GM21381 (cell line): ENCODE measurements at regions not wholly inside any gene's neighbourhood (a gene's known extent, or its start where the extent isn't known, plus 50 kb on each side); places are given as distances from the start of the nearest gene placed in this dataset.

Source experiments
- ATAC-seq: cut with Tn5 transposase; IDR thresholded peaks from one replicate; pipeline ENCODE4 v1.9.1; 2021; ENCODE audit warnings: mild to moderate bottlenecking, moderate library complexity; ENCODE audit not compliant: unreplicated experiment

DNA sequence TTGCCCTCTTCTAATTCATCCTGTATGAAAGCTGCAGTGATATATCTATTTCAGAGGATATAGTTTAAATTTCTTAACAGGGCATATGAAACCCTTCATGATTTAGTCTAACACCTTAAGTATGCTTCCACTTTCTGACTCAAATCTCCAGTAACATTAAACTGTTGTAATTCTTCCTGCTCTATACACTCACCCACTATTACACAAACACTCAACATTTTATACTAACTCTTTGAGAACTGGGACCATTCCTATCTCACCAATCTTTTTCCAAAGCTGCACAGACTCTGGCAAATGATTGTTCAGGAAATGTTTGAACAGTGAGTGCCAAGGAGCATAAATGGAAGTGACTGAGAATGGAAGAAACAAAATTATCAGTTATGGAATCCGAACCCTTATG, 560.4 kb upstream of the DPPA4 start:
- no peak for ATAC-seq

DNA sequence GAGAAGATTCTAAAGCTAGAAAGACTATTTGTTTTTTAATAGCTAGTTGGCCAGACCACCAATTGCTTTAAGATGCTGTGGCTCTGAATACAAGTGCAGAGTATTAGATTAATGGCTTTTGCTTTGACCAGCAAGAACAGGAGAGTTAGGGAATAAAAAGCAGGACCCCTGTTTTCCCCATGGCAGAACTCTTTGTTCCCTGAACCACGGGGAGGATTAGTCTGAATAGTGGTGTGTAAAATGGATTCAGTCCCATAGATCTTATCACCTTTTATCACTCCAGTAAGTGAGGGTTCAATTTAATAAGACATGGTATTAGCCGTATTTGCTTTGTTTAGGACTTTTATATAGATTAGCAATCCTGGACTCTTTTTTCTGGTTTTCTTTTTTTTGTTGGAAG, 562.6 kb upstream of the DPPA4 start:
- no peak for ATAC-seq

DNA sequence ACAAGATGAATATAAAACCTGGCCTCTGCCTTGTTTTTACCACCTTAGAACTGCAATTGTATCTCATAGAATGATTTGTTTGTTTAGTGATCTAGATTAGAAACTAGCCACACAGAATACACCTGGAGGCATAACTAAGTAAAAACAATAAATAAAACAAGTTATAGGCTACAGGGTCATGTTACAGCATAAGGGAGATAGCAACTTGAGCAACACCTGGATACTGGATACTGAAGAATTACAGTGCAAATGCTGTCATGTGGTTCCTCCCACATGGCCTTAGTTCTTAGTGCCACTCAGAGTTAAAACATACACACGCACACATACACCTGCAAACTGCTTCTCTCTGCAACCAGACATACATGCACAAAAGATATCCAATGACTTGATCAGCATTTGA, 563.4 kb upstream of the DPPA4 start:
- ATAC-seq: no peak

DNA sequence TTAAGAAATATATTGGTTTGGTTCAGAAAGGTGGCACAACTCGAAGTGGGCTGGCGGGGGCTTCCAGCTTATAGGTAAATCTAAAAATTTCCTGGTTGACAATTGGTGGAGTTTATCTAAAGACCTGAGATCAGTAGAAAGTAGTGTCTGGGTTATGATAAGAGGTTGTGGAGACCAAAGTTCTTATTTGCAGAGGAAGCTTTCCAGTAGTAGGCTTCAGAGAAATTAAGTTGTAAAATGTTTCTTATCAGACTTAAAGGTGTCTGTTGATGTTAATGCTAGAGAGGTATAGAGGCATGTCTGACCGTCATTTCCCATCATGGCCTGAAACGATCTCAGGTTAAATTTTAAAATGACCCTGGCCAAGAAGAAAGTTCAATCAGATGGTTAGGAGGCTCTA, 565.2 kb upstream of the DPPA4 start:
- no peak for ATAC-seq

DNA sequence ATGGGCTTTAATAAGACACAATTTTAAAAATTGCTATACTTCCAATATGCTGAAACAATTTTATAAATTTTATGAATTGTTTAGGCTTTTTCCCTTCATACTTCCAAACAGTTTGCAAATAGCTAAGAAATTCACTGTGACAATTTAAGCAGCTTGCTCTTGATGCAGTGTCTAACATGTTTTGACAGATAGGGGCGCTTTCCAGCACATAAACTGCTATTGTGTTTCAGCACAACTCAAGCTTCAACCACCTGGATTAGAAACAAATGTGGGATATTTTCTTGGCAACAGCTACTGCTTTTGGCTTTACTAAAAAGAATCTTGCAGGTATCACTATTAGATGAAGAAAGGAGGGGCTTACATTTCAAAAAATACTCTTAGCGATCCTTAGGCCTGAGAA, 565.8 kb upstream of the DPPA4 start:
- ATAC-seq: no peak

DNA sequence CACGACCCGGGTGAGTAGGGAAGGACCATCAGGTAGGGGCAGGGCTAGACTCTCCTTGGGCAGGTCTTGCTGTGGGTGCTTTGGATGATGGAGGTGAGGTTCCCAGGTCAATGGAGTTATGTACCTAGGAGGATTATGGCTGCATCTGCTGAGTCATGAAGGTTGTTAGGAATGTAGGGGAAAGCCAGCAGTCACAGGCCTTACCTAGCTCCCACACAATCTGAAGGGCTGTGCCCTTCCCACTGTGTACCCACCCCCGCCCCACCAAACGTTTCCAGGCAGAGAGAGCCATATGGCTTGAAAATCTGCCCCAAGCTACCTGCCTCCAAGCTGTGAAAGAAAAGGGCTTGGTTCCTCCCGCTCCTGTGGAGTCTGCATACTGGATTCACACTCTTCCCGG, 573.4 kb upstream of the DPPA4 start:
- ATAC-seq: no peak

DNA sequence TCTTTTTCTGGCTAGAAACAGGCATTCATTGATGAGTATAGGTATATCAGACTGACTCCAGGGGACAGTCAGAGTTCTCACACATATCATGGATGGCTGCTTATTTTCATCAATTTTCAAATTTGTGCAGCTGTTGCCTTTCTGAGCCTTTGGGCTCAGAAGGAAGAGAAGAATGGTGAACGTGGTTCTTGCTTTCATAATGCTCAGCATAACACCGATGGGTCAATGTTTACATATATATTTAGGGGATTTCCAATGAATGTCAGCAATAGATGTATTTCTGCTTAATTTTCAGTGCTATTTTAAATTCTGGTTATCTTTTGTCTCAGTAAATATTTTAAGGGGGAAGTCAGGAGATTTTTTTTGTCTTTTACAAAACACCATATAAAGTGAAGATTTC, 581.4 kb upstream of the DPPA4 start:
- ATAC-seq: no peak

DNA sequence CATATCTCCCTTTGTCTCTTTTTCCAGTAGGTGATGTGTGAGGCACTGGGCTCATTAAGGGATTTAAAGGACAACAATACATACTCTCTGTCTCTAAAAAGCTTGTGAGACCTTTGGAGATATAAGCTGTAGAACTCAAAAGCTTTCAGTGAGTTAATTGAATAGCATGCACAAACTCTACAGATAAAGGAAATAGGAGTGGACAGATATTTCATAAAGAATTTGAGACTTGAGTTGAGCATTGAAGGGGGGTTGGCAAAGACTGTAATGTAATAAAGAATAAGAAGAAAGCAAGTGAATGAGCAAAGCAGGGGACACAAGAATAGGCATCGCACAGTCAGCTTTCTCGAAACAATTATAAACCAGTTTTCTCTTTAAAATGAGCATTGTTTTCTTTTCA, 583.4 kb upstream of the DPPA4 start:
- ATAC-seq: no peak

DNA sequence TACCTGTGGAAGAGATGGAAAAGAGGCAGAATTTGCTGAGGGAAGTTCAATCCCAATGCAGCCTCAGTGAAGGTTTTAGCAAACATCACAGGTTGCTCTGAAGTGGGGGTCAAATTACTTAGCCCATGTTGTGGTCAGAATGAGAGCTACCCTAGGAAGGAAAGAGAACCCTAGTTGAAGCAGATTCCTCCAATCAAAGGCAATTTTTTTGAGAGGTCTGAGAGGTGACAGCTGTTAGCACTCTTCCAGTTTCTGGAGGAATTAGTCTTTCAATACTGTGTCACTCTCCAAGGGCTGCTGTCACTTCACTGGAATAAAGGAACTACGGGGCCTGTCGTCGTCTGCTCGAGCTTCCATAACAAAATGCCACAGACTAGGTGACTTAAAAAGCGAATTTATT, 584.2 kb upstream of the DPPA4 start:
- ATAC-seq: no peak

DNA sequence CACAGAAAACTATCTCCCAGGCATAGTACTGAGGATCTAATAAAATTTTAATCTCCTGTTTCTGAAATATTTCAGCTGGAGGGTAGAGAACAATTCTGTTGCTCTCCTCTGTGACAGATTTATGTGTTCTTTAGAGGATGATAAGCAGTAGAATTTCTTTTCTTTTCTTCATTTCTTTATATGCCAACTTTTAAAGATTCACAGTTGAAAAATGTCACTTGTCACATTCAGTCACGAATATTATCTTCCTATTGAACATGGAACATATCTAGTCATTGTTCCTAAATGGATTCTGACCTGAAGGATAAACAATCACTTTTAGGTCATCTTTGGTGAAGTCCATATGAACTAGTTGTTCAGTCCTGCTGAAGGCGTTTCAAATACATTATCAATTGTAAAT, 585.5 kb upstream of the DPPA4 start:
- ATAC-seq: no peak

DNA sequence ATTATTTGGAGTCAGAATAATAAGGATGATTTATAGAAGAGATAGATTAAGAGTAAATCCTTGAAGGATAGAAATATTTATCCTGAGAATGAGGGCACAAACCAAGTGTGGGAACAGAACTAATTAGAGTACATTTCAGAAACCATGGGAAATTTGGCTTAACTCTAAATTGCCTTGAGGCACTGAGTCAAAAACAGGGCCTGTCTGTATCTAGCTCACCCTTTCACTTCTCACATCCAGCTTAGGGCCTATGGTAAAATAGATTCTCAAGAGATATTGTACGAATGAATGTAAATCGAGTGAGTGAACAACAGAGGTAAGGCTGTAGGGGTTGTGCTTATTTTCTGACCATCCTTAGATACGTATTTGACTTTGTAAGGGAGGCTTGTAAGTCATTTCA, 586.1 kb upstream of the DPPA4 start:
- no peak for ATAC-seq

DNA sequence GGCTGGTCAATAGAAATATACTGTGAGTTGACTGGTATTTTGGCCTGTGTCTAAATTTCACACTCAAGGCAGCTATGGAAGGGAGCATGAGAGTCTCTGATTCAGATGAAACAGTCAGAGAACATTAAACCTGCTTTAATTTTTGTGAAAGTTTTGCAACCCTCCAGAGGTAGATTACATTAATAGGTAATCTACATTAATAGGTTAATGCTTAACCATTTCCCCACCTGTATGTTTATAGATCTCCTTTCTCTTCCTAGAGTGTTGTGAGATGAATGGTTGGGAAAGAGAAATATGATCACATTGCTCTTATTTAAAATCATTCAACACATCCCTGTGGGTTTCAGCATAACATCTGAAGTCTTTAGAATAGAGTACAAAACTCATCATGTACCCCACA, 586.9 kb upstream of the DPPA4 start:
- ATAC-seq: no peak

DNA sequence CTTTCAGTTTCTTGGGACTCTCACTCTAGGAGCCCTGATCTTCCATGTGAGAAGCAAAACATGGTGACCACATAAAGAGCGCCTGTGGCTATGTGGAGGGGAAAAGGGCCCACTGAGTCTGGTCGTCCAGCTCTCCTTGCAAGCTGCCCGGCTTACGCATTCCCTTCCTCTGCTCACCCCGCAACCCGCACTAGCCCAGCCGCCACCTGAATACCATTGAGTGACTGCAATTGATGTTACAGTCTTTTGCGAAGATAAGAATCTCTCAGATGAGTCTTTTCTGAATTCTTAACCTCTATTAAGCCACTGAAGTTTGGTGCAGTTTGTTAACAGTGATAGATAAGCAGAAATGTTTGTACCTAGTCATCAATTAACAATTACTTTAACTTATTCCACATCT, 589.0 kb upstream of the DPPA4 start:
- no peak for ATAC-seq

DNA sequence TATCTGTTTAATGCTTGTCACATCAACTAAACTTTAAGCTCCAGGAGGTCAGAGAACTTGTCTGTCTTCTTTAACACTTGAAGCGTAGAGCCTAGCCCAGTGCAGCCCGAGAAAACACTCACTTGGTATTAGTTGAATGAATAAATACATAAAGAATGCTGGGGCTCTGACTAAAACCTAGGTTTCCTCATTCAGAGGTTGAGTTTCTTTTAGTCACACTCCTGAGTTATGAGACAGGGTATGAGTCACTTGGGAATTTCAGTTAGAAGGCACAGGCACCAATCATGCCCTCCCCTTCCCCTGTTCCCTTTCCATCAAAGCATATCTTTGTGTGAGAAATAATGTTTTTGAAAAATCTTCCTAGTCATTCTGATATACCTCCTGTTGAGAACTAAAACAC, 589.8 kb upstream of the DPPA4 start:
- ATAC-seq: no peak

DNA sequence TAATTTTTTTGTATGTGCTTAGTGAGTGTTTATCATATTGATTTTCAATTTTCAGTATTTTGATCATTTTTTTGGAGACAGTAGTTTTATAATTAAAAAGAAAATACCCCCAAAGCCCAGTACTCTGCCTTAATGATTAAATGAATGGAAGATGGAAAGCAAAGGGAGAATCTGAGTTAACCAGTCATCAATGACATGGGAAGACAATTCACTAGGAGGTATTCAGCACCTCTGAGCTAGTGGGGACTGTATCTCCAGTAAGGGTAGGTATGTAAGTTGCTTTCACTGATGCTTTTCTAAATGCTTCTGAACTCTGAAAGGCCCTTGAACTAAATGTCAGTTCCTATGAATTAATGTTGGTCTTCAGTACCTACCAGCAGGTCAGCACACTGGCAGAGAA, 590.4 kb upstream of the DPPA4 start:
- no peak for ATAC-seq

DNA sequence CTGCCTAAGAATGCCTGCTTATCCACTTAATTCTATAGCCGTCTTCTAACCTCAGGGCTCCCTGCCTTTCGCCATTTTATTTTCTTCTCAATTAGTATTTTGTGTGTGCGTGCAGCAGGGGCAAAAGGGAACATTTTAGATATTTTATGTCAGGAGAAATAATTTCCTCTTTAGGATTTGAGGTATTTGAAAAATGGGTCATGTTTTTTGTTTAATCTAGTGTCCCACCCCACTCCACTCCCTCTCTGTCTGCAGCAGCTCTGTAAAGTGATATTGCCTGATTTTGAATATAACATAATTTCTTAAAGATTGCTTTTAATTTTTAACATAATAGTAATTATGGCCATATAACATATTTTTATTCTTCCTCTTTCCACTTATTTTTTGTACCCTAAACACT, 593.2 kb upstream of the DPPA4 start:
- no peak for ATAC-seq

DNA sequence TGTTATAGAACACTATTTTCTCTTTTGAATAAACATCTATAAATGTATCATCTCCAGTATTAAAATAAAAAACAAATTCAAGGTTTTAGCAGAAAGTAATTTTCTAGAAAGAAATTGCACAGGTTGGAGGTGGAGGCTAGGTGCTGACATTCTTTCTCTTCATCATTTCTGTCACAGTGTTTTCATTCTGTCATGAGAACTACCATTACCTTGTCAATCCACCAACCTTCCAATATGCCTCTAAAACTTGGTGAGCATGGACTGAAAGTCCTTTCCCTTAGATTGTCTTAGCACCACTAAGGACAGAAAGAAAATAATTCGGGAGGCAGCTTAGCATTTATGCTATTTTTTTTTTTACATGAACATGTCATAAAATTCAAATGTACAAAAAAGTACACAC, 596.2 kb upstream of the DPPA4 start:
- ATAC-seq: no peak

DNA sequence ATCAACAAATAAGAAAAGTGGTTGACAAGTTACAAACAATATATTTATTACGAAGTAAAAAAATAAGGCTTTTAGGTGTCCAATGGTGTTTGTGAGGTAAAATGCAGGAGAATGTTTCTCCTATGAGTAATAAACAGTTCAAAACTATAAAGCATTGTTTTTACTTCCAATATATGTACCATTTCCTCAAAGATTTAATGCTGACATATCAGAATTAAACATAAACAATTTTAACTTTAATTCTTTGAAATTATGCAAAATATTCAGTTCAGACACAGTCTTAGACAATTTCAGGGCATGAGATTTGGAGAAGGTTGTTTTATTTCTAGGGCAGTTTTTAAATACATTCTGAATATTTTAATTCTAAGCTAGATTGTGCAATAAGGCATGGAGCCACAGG, 602.5 kb upstream of the DPPA4 start:
- no peak for ATAC-seq

DNA sequence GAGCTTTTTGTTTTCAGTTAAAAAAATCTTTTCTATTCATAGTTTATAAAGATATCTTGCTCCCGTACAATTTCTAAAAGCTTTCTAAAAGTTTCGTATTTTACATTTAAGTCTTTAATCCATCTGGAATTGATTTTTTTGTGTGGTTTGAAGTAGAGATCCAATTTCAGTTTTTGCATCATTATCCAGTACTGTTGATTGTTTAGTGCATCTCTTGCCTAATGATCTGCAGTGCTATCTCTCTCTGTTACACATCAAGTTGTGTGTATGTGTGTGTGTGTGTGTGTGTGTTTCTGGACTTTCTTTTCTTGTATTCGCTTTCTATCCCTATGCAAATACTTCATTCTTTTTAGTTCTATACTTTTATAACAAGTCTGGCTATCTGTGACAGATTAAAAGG, 605.8 kb upstream of the DPPA4 start:
- no peak for ATAC-seq

DNA sequence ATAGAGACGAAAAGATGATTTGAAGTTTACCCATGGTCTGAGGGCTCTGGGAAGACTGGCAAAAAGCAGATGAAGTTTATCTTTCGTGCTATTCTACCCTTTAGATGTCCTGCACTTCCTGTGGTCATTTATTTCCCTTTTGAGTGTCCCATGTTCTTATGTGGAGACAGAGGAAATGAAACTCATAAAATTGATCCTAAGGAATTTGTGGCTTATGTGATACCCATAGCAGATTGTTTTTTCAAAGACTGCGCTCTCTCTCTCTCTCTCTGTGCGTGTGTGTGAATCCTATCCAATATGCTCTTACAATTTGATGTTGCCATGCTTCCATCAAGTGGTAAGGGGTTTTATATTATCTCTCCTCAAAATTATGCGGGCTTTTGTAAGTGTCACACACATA, 607.5 kb upstream of the DPPA4 start:
- ATAC-seq: no peak

DNA sequence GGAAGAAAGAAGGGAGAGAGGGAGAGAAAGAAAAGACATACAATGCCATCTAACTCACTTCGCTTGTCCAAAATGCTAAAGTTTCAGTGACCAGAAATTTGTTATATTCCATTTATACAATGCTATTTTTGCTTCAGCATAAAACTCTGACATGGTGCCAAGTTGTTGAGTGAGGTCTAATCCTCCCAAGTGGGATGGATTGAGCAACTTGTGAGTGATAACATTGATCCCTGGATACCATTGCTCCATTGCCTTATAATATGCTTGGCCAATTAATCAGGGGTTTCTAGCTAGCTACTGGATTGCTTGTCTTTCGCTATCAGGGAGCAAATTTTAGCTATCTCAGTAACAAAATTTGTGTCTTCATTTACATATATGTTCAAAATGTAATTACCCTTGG, 615.6 kb upstream of the DPPA4 start:
- no peak for ATAC-seq

DNA sequence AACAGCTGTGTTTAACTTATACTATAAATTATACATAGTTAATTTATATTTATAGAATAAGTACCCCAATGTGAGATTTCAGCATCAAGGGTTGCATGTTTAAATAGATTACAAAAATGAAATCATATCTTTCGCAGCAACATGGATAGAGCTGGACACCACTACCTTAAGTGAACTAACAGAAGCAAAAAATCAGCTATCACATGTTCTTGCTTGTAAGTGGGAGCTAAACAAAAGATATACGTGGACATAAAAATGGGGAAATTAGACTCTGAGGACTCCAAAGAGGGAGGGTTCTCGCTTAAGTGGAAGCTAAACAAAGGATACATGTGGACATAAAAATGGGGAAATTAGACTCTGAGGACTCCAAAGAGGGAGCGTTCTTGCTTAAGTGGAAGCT, 626.5 kb upstream of the DPPA4 start:
- ATAC-seq: no peak

DNA sequence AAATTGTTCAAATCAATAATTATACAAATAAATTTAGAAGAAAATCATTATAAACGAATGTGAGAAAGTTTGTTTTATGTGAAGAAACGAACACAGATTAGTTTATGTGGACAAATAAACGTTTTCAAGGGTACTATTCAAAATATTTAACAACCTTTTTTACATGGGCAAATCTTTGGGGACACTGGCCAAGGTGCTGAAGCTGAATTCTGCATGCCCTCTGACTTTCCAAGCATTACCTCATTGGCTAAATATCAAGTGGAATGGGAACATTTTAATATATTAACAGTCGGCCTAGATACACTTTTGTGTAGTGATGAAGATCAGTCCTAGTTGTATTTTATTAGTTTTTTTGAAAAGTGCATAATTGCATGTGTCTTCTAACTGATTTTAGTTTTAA, 636.4 kb upstream of the DPPA4 start:
- ATAC-seq: no peak

DNA sequence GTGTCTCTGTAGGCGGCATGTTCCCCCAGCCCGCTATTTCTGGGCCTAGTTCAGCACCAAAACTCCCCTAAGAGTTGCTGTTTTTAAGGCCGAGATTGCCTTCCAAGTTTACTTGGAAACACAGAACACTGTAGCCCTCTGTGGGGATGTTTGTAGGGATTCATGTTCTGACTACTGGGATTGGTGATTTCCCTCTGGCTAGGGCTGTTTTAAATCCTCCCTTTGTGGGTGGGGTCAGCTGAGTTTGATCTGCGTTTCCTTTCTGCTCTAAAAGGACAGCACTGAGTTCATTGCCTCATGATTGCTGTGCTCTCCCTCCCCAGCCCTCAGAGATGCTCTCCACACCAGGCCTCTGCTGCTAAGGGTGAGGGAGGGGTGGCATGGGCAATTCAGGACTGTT, 640.6 kb upstream of the DPPA4 start:
- ATAC-seq: no peak
